ENCODE measurements at regions not wholly inside any gene's neighbourhood (a gene's known extent, or its start where the extent isn't known, plus 50 kb on each side); places are given as distances from the start of the nearest gene placed in this dataset.
"Not testable (repeated sequence)": the region's sequence is repeated elsewhere in the genome, so short reads cannot be mapped to it uniquely, and the experiment has no call there.

DNA sequence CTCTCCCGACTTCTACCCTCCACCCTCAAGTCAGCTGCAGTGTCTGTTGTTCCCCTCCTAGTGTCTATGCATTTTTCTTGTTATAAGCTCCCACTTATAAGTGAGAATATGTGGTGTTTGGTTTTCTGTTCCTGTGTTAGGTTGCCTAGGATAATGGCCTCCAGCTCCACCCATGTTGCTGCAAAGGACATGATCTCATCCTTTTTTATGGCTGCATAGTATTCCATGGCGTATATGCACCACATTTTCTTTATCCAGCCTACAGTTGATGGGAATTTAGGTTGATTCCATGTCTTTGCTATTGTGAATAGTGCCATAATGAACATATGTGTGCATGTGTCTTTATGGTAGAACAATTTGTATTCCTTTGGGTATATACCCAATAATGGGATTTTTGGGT lies 80.7 kb downstream of the SPTSSA start:
- not testable (repeated sequence) for H3K4me3 ChIP-seq (ENCODE audit: low read length)

GRCh38 chr14:34380471-34380845 lies 81.6 kb downstream of the SPTSSA start:
- H3K4me3 ChIP-seq (ENCODE audit: low read length), result no peak overlapping the region
- no peak for TF ChIP-seq ZNF274 (IDR thresholded peaks at IDR 0.05; ENCODE audit: low read depth, low read length)

GRCh38 chr14:34379816-34380470 lies 82.1 kb downstream of the SPTSSA start:
- no peak overlapping the region for H3K4me3 ChIP-seq (ENCODE audit: low read length)
- TF ChIP-seq ZNF274 (IDR thresholded peaks at IDR 0.05; ENCODE audit: low read depth, low read length), result no peak

DNA sequence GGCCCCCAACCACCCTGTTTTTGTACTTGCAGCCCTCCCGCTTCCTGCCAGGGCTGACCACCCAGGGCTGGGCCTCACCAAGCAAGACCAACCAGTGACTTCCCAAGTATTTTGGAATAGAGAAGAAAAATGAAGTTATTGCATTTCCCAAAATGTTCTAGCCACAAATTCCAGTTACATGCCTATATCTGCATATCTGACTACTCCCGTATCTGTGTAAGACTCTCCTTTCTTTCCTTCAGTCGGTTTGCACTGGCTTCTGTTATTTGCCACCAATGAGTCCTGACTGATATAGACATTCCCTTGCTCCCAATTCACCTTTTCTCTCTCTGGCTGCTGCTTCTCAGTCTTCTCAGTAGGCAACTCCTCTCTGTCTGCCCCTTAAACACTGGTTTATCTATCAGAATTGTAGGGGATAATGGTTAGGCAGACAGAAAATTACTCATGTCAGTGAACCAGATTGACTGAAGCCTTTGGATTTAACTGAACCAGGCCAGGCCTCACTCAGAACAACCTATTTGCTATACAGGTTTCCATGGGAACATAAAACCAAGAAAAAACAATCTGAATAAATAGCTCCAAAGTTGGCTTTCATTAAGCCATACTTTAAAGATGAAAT lies 85.3 kb downstream of the SPTSSA start:
- no peak overlapping the region for H3K4me3 ChIP-seq (ENCODE audit: low read length)
- no peak for TF ChIP-seq ZNF274 (IDR thresholded peaks at IDR 0.05; ENCODE audit: low read depth, low read length)

GRCh38 chr14:34374998-34375740 lies 86.9 kb downstream of the SPTSSA start:
- no peak overlapping the region for H3K4me3 ChIP-seq (ENCODE audit: low read length)
- TF ChIP-seq ZNF274 (IDR thresholded peaks at IDR 0.05; ENCODE audit: low read depth, low read length), result no peak

- TF ChIP-seq ZNF274 (IDR thresholded peaks at IDR 0.05; ENCODE audit: low read depth, low read length), result no peak
- H3K4me3 ChIP-seq (ENCODE audit: low read length), result no peak overlapping the region
These were observed 88.8 kb downstream of the SPTSSA start for GRCh38 chr14:34373191-34373590.

GRCh38 chr14:34372786-34373185 lies 89.3 kb downstream of the SPTSSA start:
- TF ChIP-seq ZNF274 (IDR thresholded peaks at IDR 0.05; ENCODE audit: low read depth, low read length), result no peak
- no peak overlapping the region for H3K4me3 ChIP-seq (ENCODE audit: low read length)

- TF ChIP-seq ZNF274 (IDR thresholded peaks at IDR 0.05; ENCODE audit: low read depth, low read length), result no peak
These were observed 92.4 kb downstream of the SPTSSA start for GRCh38 chr14:34369648-34370030.

GRCh38 chr14:34368971-34369647 lies 92.9 kb downstream of the SPTSSA start:
- TF ChIP-seq ZNF274 (IDR thresholded peaks at IDR 0.05; ENCODE audit: low read depth, low read length), result no peak
- H3K4me3 ChIP-seq (ENCODE audit: low read length), result no peak overlapping the region

More at GRCh38 chr14:34369648-34370030, 92.4 kb downstream of the SPTSSA start:
- H3K4me3 ChIP-seq (ENCODE audit: low read length), result no peak overlapping the region

DNA sequence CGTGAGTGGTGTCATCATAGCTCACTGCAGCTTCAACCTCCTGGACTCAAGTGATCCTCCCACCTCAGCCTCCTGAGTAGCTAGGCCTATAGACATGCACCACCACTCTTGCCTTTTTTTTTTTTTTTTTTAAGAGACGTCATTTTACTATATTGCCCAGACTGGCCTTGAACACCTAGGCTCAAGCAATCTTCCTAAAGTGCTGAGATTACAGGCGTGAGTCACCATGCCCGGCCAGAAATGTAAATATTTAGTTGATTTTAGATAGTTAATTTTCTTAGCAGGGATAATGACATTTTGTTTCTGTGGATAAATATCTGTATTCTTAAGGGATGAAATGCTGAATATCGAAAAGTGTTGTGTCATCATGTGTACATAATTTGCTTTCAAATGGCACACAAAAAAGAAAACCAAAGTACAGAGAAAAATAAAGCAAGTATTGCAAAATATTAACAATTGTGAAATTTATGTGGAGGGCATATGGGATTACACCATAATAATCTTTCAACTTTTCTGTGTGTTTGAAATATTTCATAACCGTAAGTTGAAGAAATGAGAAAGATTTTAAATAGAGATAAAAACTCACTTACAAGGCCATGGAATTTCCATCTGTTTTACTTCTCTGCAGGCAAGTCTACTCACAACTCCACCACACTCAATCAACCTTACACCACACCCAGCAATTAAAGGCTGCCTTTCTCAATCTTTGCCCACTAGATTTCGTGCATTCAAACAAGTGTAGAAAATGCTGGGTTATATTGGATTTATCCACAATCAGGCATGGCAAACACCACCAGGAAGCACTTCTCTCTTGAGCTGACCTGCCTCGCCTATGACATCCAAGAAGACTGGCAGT lies 93.7 kb downstream of the SPTSSA start:
- TF ChIP-seq ZNF274 (IDR thresholded peaks at IDR 0.05; ENCODE audit: low read depth, low read length), result no peak
- no peak overlapping the region for H3K4me3 ChIP-seq (ENCODE audit: low read length)

GRCh38 chr14:34365309-34365915 lies 96.6 kb downstream of the SPTSSA start:
- TF ChIP-seq ZNF274 (IDR thresholded peaks at IDR 0.05; ENCODE audit: low read depth, low read length), result no peak
- H3K4me3 ChIP-seq (ENCODE audit: low read length), result no peak overlapping the region

GRCh38 chr14:34364201-34364600 lies 97.8 kb downstream of the SPTSSA start:
- H3K4me3 ChIP-seq (ENCODE audit: low read length), result no peak overlapping the region
- no peak for TF ChIP-seq ZNF274 (IDR thresholded peaks at IDR 0.05; ENCODE audit: low read depth, low read length)

DNA sequence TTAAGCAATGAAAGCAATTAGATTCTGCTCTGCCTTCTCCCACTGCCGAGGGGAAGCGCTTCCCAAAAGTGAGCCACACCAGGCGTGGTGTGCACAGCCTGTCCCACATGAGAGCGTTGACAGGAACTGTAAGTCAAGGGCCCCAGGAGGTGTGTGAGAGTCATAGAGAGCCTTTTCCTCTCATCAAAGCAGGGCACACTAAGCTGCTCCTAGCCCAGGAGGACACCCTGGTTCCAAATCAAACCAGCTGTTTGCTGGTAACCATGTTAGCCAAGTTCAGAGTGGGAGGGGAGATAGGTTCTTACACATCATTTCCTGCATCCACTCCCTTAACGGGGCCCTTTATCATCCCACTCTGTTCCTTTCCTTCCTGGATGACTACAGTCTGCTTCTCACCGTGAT lies 98.3 kb downstream of the SPTSSA start:
- TF ChIP-seq ZNF274 (IDR thresholded peaks at IDR 0.05; ENCODE audit: low read depth, low read length), result no peak

More for the DNA sequence above, 98.3 kb downstream of the SPTSSA start:
- no peak overlapping the region for H3K4me3 ChIP-seq (ENCODE audit: low read length)
